PC-3 (cell line): ENCODE measurements at regions not wholly inside any gene's neighbourhood (a gene's known extent, or its start where the extent isn't known, plus 50 kb on each side); places are given as distances from the start of the nearest gene placed in this dataset.

Source experiments
- ATAC-seq: fragments of 200-7000 bp; cut with Tn5 transposase; 2 replicates; pipeline ENCODE4 v1.9.1; 2020; ENCODE audit warnings: mild to moderate bottlenecking, moderate library complexity
- BruUV-seq: library from RNA; stranded (reverse); fragments of 400-500 nt; replicated peaks from 2 replicates; lab custom pipeline; 2021; lab: Mats Ljungman, UMichigan
- CTCF ChIA-PET: fragments of 300-600 bp; sonication (Branson Sonifier 250); formaldehyde crosslinking; loops from one replicate; lab custom pipeline; 2022; ENCODE audit warnings: antibody characterized with exemption; lab: Charles Lee
- POLR2A ChIA-PET: fragments of 300-600 bp; sonication (Branson Sonifier 250); formaldehyde crosslinking; loops from one replicate; lab custom pipeline; 2022; ENCODE audit warnings: antibody characterized with exemption; ENCODE audit not compliant: unreplicated experiment; lab: Charles Lee
- DNase-seq: peaks from one replicate; pipeline ENCODE4 v3.0.0-alpha.2; 2015
- H2AFZ ChIP-seq: fragments of 300-600 bp; sonication (generic); 2 replicates; pipeline ENCODE4 v1.6.0; 2016; ENCODE audit warnings: antibody characterized with exemption, low read length
- H3F3A ChIP-seq: fragments of 300-600 bp; sonication (generic); one replicate; pipeline ENCODE4 v1.6.0; 2017; ENCODE audit warnings: antibody characterized with exemption, low read length, control low read depth, mild to moderate bottlenecking; ENCODE audit not compliant: unreplicated experiment
- H3K27ac ChIP-seq: fragments of 300-600 bp; sonication (generic); 2 replicates; pipeline ENCODE4 v1.5.1; 2016; ENCODE audit warnings: mild to moderate bottlenecking, low read length
- H3K27me3 ChIP-seq: fragments of 300-600 bp; sonication (generic); 2 replicates; pipeline ENCODE4 v1.6.1; 2016; ENCODE audit warnings: low read length, mixed read lengths
- H3K36me3 ChIP-seq: fragments of 300-600 bp; sonication (generic); 2 replicates; pipeline ENCODE4 v1.6.1; 2016; ENCODE audit warnings: low read depth, mixed run types, low read length, mixed read lengths
- H3K4me1 ChIP-seq: fragments of 300-600 bp; sonication (generic); 2 replicates; pipeline ENCODE4 v1.5.1; 2016; ENCODE audit warnings: low read length; ENCODE audit not compliant: insufficient read depth
- H3K4me2 ChIP-seq: fragments of 300-600 bp; sonication (generic); 2 replicates; pipeline ENCODE4 v1.6.0; 2016; ENCODE audit warnings: low read length
- H3K4me3 ChIP-seq: fragments of 300-600 bp; sonication (generic); 2 replicates; pipeline ENCODE4 v1.5.1; 2016; ENCODE audit warnings: mild to moderate bottlenecking, low read length, mixed read lengths
- H3K79me2 ChIP-seq: fragments of 300-600 bp; sonication (generic); 2 replicates; pipeline ENCODE4 v1.6.1; 2017; ENCODE audit warnings: low read length, mixed read lengths
- H3K9ac ChIP-seq: fragments of 300-600 bp; sonication (generic); 2 replicates; pipeline ENCODE4 v1.6.0; 2016; ENCODE audit warnings: mild to moderate bottlenecking, low read length
- H3K9me2 ChIP-seq: fragments of 300-600 bp; sonication (generic); replicated peaks from 2 replicates; pipeline ENCODE4 v1.6.1; 2016; ENCODE audit warnings: mixed run types, low read length, mixed read lengths
- H3K9me3 ChIP-seq: fragments of 300-600 bp; sonication (generic); 2 replicates; pipeline ENCODE4 v1.6.1; 2016; ENCODE audit warnings: low read length, mixed read lengths
- H4K20me1 ChIP-seq: fragments of 300-600 bp; sonication (generic); 2 replicates; pipeline ENCODE4 v1.6.1; 2016; ENCODE audit warnings: low read length, mixed read lengths
- EZH2 ChIP-seq: fragments of 300-600 bp; sonication (generic); IDR thresholded peaks from one replicate; pipeline ENCODE4 v1.6.1; 2017; ENCODE audit warnings: antibody characterized with exemption, mild to moderate bottlenecking, low read length; ENCODE audit not compliant: unreplicated experiment
- EZH2phosphoT487 ChIP-seq: fragments of 300-600 bp; sonication (generic); IDR thresholded peaks from 2 replicates; pipeline ENCODE4 v1.6.1; 2018; ENCODE audit warnings: mild to moderate bottlenecking, antibody characterized with exemption, low read length, borderline replicate concordance
- intact Hi-C: fragments of 100-400 bp; cut with micrococcal nuclease; formaldehyde crosslinking; loops from 2 replicates; pipeline ENCODE4 v1.9.0; 2023
- TF ChIP-seq, protein P1 (sequence below): fragments of 300-600 bp; sonication (generic); conservative IDR thresholded peaks from 2 replicates; pipeline ENCODE4 v1.5.1; 2017; ENCODE audit warnings: antibody characterized with exemption, low read depth, mild to moderate bottlenecking, low read length

- H3K9me3 ChIP-seq = no peaks in the 10 kb centered on the region
- H3K4me1 ChIP-seq = no peaks in the 10 kb centered on the region
- H3K4me2 ChIP-seq = no peak overlapping the region
- TF ChIP-seq EZH2 (no peak), EZH2phosphoT487 (no peak)
- TF ChIP-seq, protein P1, sequence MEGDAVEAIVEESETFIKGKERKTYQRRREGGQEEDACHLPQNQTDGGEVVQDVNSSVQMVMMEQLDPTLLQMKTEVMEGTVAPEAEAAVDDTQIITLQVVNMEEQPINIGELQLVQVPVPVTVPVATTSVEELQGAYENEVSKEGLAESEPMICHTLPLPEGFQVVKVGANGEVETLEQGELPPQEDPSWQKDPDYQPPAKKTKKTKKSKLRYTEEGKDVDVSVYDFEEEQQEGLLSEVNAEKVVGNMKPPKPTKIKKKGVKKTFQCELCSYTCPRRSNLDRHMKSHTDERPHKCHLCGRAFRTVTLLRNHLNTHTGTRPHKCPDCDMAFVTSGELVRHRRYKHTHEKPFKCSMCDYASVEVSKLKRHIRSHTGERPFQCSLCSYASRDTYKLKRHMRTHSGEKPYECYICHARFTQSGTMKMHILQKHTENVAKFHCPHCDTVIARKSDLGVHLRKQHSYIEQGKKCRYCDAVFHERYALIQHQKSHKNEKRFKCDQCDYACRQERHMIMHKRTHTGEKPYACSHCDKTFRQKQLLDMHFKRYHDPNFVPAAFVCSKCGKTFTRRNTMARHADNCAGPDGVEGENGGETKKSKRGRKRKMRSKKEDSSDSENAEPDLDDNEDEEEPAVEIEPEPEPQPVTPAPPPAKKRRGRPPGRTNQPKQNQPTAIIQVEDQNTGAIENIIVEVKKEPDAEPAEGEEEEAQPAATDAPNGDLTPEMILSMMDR = no peak
- no peak overlapping the region for H3K27ac ChIP-seq
- no peak overlapping the region for H3K9ac ChIP-seq
- H3K9me2 ChIP-seq = no peaks in the 10 kb centered on the region
- H3K36me3 ChIP-seq = no peaks in the 10 kb centered on the region
- H4K20me1 ChIP-seq = no peaks in the 10 kb centered on the region
- ATAC-seq = no peak
- H2AFZ ChIP-seq = no peak overlapping the region
- intact Hi-C loops = no loop called here
- H3F3A ChIP-seq = no peaks in the 10 kb centered on the region
- BruUV-seq = no TSS peak
- CTCF ChIA-PET = no interaction called here
- POLR2A ChIA-PET = no interaction called here
- no peak overlapping the region for H3K4me3 ChIP-seq
- H3K27me3 ChIP-seq = no peaks in the 10 kb centered on the region
- no peaks in the 10 kb centered on the region for H3K79me2 ChIP-seq
- DNase-seq = no peak
These were observed 76.3 kb upstream of the TBC1D3K start for GRCh38 chr17:37847811-37848331.

DNA sequence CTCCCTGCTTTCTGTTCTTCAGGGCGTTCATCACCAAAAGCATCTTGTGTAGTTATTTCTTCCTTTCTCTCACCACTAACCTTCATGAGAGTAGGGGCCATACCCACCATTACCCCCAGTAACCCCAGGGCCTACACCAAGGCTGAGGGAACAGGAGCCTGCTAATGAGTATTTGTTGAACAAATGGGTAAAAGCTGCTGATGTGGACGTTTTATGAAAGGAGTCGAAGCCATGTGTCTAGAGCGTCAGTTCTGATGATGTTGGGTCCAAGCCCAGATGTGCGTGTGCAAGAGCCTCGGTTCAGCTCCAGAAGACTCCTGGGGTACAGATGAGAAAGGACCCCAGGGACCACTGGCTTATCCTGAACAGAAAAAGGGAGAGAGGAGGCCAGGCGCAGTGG lies 77.1 kb upstream of the TBC1D3K start:
- POLR2A ChIA-PET = no interaction called here
- Histone ChIP-seq H3K4me2 (no peak overlapping the region), H3K36me3 (no peaks in the 10 kb centered on the region), H3K79me2 (no peaks in the 10 kb centered on the region), H3K27me3 (no peaks in the 10 kb centered on the region), H2AFZ (no peak overlapping the region), H3K9me3 (no peaks in the 10 kb centered on the region), H4K20me1 (no peaks in the 10 kb centered on the region), H3K4me3 (no peak overlapping the region), H3K4me1 (no peaks in the 10 kb centered on the region), H3K9me2 (no peaks in the 10 kb centered on the region), H3K9ac (no peak overlapping the region), H3K27ac (no peak overlapping the region), H3F3A (no peaks in the 10 kb centered on the region)
- CTCF ChIA-PET = no interaction called here
- TF ChIP-seq, protein P1 = no peak
- TF ChIP-seq EZH2phosphoT487 (no peak), EZH2 (no peak)
- intact Hi-C loops = no loop called here
- ATAC-seq = no peak
- no TSS peak for BruUV-seq
- DNase-seq = no peak

DNA sequence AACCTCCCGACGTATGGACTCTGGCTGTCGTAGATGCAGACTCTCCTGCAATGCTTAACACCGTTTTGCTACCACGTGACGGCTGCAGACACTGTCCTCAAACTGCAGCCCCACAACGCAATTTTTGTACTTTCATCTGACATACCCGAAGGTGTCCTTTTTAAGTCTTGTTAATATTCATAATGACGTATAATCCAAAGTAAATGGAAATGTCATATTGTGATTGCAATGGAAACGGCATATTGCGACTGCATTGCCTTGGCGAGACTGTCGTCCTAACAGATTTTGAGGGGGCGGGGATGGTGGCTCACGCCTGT lies 79.3 kb upstream of the TBC1D3K start:
- intact Hi-C loops = no loop called here
- Histone ChIP-seq H4K20me1 (no peaks in the 10 kb centered on the region), H3K9me2 (no peaks in the 10 kb centered on the region), H3K4me3 (no peak overlapping the region), H3K4me2 (no peak overlapping the region), H3K9ac (no peak overlapping the region), H3K27me3 (no peaks in the 10 kb centered on the region), H3F3A (no peaks in the 10 kb centered on the region), H3K9me3 (no peaks in the 10 kb centered on the region), H3K79me2 (no peaks in the 10 kb centered on the region), H3K27ac (no peak overlapping the region), H3K36me3 (no peaks in the 10 kb centered on the region), H3K4me1 (no peaks in the 10 kb centered on the region), H2AFZ (peak overlapping the region; percentile 55; the same call in 1 of the 2 replicates)
- ChIA-PET POLR2A (no interaction called here), CTCF (no interaction called here)
- no peak for TF ChIP-seq EZH2phosphoT487
- TF ChIP-seq, protein P1 = no peak
- TF ChIP-seq EZH2 = no peak
- DNase-seq = no peak
- no TSS peak for BruUV-seq
- ATAC-seq = no peak
